Non-pigmented ciliary epithelial cell (primary cell): ENCODE measurements at regions not wholly inside any gene's neighbourhood (a gene's known extent, or its start where the extent isn't known, plus 50 kb on each side); places are given as distances from the start of the nearest gene placed in this dataset.

ENCODE experiments used
- DNase-seq: peaks from one replicate; pipeline ENCODE4 v3.0.0-alpha.2; 2010; ENCODE audit warnings: low read depth

DNA sequence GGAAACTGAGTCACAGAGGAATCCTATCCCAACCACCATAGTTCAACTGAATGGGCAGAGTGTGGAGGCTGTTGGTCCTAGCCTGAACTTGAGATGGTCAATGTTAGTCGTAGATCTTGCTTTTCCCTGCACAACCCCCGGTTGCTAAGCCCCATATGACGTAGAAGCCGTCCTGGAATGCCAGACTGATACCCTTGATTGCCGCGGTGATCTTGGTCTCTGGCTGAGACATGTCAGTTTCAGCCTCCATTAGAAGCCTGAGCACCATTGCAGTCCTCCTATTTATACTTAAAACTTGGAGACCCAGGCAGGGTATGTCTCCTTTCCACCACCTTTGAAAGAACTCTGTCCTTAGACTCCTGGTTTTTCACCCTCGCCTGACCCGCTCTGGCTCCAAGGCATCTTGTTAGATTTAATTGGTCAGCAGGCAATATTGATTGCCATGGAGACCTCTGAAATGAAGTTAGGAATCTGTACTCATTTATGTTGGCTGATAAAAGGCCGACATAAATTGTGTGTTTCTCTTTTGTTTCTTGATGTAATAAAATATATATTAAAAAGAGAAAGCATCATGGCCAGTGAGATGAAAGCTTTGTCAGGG is 53.4 kb downstream of the RPLP1 start:
- no peak for DNase-seq

DNA sequence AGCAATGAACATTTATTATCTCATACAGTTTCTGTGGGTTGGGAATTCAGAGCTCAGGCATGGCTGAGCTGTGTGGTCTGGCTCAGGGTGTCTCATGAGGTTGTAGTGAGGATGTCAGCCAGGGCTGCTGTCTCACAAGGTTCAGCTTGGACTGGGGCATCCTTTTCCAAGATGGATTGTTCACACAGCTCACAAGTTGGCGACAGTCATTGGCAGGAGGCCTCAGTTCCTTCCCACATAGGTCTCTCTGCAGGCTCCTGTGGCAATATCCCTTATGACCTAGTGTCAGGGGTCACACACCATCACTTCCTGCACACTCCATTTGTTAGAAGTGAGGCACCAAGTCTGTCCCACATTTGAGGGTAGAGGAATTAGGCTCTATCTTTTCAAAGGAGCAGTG is 56.0 kb downstream of the RPLP1 start:
- DNase-seq, result no peak

DNA sequence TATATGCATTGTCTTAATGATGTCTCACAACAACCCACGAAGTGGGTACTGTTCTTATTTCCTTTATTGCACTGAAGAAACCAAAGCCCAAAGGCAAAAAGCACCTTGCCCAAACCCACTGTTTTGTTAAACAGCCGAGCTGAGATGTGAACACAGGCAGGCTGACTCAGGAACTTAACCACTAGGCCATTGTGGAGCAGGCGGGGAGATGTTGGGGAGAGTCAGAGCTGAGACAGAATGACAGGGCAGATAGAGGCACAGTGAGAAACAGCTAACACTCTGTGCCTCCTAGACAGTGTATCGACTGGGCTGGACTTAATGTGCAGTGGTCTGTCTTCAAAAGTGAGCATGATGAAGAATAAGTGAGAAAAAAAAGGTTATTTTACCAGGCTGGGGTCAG is 56.5 kb downstream of the RPLP1 start:
- no peak for DNase-seq

DNA sequence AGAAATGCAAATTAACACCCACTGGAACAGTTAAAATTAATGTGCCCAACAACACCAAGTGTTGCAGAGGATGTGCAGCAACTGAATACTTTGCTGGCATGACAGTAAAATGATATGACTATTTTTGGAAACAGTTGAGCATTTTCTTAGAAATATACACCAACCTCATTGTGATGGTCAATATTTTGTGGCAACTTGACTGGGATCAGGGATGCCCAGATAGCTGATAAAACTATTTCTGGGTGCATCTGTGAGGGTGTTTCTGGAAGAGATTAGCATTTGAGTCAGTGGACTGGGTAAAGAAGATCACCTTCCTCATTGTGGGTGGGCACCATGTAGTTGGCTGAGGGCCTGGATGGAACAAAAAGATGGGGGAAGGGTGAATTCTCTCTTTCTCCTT is 57.9 kb downstream of the RPLP1 start:
- DNase-seq, result no peak

DNA sequence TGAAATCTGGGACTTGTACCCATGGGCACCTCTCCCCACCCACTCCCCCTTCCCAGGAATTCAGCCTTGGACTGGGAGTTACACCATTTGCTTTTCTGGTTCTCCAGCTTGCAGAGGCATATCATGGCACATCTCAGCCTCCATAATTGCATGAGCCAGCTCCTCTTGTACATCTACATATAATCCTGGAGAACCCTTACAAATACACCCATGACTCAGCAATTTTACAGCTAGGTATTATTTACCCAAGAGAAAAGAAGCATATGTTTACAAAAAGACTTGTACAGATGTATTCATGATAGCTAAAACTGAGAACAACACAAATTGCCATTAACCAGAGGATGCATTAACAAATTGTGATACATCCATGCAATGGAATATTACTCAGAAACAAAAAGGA is 58.4 kb downstream of the RPLP1 start:
- DNase-seq, result no peak

DNA sequence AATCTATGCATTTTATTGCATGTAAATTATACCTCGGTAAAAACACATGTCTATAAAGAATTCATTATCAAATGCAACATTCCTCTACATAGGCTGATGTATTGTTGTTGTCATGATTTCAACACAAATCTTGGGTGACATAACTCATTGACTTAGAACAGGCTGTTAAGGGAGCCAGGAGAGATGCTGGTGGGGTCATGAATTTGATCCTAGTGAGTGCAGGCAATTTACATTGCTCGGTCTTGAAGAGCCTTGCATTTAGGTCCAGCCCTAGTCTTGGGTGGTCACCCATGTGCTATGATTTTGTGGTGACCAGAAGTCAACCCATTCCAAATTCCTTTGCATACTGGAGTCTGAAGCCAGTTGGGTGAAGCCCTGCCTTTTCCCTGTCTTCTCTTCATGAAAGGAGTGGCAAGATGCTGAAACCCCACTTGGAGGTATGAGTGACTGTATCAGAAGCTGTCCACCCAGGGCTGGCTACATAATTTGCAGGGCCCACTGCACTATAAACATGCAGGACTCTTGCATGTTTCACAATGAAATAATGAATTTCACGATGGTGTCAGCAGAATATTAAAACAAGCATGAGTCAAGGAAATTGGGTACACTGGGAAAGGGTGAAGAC is 59.2 kb downstream of the RPLP1 start:
- no peak for DNase-seq

DNA sequence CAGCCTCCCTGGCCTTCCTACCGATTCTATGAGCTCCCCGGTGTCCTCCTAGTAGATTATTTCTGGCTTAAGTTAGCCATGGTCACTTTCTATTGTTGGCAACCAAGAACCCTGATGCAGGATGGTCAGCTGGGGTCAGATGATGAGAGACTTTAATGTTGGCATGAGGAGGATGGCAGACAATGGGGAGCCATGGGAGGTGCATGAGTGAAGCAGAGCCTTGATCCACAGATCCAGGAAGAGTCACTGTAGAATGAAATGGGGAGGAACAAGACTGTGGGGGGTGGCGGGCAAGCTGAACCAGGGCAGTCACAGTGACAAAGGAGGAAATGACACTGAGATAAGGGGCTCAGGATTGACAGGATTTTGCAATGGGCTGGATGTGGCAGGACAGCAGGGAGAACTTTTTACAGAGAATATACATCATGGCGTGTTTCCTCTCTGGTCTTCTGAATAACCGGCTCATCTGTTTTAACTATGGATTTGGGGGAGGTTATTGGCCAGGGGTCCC is 60.9 kb downstream of the RPLP1 start:
- DNase-seq, result no peak

DNA sequence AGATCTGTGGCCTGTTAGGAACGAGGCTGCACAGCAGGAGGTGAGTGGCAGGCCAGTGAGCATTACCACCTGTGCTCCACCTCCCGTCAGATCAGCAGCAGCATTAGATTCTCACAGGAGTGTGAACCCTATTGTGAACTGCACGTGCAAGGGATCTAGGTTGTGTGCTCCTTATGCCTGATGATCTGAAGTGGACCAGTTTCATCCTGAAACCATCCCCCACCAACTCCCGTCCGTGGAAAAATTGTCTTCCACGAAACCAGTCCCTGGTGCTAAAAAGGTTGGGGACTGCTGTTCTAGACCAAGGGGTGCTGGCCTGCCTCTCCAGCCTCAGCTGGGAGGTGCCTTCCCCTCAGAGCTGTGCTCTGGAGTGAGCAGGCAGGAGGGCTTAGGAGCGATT is 61.4 kb downstream of the RPLP1 start:
- DNase-seq, result no peak

DNA sequence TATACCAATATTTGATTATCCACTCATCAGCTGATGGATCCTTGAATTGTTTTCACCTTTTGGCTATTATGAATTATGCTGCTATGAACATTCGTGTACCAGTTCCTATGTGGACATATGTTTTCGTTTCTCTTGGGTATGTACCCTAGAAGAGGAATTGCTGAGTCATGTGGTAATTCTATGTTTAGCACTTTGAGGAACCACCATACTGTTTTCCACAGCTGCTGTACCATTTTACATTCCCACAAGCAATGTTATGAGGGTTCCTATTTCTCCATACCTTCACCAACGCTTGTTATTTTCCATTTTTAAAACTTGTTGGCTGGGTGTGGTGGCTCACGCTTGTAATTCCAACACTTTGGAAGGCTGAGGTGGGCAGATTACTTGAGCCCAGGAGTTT is 62.9 kb downstream of the RPLP1 start:
- no peak for DNase-seq

DNA sequence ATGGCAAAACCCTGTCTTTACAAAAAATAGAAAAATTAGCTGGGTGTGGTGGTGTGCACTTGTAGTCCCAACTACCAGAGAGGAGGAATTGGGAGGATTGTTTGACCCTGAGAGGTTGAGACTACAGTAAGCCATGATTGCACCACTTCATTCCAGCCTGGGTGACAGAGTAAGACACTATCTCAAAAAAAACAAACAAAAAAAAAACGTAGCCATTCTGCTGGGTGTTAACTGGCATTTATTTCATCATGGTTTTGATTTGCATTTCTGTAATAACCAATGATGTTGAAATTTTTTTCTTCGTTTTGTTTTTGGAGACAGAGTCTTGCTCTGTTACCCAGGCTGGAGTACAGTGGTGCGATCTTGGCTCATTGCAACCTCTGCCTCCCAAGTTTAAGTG is 63.3 kb downstream of the RPLP1 start:
- DNase-seq, result no peak

DNA sequence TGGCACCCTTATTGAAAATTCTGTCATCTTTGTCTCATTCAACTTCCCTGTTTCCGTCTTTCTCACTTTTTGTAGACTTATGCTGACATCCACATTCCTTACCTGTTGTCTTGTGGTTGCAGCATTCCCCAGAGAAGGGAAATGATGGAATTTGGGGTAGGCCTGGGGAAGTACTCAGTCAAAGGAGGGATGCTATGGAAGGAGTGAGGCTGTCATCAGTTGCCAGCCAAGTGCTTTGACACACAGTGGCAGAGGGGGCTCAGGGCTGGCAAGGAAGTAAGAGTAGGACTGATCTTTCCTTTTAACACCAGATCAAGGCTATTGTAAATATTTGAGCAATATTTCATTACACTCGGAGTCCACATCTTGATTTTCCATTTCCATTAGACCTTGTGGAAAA is 64.4 kb downstream of the RPLP1 start:
- no peak for DNase-seq

DNA sequence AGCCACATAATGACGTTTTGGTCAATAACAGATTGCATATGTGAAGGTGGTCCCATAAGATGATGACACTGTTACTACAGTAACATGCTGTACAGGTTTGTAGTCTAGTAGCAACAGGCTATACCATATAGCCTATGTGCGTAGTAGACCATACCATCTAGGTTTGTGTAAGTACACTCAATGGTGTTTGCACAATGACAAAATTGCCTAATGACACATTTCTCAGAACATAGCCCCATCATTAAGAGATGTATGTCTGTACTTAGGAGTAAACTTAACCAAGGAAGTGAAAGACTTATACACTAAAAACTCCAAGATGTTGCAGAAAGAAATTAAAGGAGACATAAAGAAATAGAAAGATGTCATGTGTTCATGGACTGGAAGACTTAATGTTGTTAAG is 66.2 kb downstream of the RPLP1 start:
- DNase-seq, result no peak

DNA sequence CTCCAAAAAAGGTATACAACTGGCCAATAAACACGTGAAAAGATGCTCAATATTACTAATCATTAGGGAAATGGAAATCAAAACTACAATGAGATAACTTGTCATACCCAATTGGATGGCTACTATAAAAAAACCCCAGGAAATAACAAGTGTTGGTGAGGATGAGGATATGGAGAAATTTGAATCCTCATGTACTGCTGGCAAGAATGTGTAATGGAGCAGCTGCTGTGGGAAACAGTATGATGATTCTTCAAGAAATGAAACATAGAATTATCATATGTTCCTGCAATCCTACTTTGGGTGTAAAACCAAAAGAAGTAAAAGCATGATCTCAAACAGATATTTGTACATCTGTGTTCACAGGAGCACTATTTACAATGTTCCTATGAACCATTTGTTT is 67.4 kb downstream of the RPLP1 start:
- DNase-seq, result no peak

DNA sequence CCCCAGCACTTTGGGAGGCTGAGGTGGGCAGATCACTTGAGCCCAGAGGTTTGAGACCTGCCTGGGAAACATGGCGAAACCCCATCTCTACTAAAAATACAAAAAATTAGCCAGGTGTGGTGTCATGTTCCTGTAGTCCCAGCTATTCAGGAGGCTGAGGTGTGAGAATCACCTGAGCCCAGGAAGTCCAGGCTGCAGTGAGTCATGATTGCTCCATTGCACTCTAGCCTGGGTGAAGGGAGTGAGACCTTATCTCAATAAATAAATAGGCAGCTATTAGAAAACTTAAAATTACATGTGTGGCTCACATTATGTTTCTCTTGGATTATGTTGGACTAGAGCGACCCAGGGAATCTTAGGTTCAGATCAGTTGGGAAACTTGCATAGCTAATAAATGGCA is 69.7 kb downstream of the RPLP1 start:
- DNase-seq, result no peak

DNA sequence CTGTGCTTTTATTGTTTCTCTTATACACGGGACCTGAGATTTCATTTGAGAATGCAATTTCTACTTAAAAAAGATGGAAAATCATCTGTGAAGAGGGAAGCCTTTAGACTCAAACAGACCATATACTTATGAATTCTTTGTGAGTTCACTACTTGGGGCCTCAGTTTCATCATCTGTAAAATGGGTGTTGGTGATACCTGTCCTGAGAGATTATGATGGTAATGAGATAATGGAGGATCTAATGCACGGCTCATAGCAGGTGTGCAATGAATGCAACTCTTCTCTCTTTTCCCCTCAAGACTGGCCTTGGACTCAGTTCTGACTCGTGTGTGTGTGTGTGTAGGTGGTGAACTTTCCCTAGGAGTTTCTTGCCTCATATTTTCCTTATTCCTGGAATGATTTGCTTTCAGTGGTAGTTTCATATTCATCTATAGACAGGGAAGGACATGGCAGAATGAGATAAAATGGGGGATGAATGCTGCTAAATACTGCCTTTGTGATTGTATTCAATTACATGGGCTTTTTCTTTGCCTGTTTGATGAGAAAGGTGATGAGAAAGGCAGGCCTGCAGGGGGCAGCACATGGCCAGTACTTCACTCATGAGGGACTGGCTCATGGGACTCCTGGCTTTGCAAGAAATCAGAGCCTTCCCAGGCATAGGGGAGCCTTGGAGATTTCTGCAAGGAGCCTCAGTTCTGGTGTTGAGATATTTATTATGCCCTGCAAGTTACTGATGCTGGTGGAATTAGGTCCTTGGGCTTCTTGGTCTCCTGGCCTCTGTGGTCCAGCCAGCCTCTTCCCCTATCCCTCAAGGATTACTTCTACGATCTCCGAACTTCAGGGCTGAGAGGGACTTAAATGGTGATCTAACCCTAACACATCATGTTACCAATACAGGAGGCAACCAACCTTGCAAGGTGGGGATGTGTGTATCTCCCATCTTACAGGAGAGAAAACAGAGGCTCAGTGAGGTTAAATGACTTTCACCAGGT is 70.7 kb downstream of the RPLP1 start:
- peak; percentile 28 for DNase-seq

DNA sequence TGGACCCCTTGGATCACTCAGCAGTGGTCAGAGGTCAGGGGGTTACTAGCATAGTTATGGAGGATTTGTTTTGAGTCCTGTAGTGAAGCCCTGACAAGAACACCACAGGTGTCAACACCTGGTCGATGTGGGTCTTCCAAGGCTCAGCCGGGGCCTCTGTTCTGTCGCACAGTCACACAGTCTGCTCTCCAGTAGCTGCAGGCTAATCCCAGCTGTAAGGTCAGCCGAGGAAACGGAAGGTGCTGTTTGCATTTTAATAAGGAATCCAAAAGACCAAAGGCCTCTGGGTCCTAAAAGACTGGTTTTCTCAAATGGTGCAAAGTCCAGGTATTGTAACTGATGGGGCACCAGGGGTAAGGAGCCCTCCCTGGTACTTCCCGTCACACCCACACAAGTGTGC is 71.7 kb downstream of the RPLP1 start:
- no peak for DNase-seq

DNA sequence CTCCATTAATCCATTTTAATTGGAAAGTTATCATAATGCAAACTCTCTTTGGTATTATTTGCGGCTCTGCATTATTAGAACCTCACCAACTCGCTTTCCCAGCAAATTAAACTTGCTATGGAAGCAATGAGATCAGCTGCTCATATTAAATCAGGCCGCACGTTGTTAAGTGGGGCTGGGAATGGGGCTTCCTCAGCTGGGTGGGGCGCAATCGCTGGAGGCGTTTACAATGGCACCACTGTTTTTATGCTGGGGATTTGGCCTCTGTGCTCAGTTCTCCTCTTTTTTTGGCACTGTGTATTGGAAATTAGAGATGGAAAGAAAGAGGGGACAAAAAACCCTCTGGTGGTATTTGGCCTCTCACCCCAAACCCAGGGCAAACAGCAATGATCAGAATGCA is 72.2 kb downstream of the RPLP1 start:
- DNase-seq, result no peak

DNA sequence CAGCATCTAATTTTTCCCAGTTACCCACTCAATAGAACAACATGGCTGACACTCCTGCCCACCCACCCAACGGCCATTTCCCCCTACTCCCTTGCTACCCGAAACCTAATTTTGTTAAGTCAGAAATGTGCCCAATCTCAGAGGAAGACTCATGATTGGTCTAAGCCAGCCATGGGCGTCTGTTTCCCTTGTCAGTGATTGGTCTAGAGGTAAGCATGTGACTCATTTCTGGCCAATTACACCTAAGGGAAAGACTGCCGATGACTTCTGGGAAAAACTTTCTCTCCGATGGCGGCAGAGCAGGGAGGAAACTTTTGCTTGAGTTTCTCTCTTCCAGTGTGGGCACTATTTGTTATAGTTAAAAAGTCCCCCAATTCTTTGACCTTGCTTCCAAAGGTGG is 72.9 kb downstream of the RPLP1 start:
- no peak for DNase-seq

DNA sequence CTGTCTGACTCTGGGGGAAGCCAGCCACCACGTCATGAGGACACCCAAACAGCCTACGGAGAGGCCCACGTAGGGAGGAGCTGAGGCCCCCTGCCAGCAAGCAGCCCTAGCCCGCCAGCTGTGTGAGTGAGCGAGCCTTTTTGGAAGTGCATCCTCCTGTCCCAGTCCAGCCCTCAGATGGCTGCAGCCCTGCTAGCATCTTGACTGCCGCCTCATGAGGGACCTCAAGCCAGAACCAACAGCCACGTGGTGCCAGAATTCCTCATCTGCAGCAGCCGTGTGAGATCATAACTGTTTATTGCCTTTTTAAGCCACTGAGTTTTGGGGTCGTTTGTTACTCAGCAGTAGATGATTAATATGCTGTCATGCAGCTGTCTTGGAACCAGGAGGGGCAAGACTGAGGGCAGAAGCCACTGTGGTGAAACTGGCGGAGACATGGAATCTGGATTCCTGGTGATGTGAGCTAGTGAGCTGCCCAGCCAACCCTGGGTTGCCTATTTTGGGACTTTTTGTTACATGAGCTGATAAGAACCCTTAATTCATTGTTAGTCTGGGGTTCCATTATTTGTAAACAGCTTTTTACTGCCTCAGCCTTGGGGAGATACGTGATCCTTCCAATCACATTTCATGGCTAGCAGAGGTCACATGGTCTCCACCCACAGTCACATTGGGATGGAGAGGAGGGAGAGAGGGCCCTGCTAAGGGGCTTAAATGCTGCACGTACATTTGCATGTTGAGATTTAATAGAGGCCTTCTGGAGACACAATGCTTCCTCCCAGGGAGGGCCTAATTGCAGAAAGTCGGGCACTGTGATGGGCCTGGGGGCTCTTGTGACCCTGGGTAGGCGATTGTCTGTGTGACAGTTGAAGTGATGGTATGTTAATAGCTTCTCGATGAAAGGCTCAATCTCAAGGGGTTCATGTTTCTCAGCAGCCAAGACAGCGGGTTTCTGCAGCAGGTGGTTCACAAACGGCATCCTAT is 73.8 kb downstream of the RPLP1 start:
- no peak for DNase-seq

DNA sequence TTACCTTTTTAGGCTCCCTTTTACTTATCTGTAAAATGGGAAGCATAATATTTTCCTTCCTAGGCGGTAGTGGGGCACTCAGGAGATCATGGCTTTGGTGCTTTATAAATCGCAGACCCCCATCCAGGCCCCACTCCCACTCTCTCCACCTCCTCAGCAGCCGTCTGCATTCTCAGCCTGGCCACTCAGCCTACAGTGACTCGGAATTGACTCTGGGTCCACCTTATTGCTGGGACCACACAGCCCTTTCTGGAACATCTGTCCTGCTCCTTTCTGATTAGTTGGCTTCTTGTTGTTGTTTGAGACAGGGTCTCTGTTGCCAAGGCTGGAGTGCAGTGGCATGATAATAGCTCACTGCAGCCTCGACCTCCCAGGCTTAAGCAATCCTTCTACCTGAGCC is 76.5 kb downstream of the RPLP1 start:
- DNase-seq, result no peak

DNA sequence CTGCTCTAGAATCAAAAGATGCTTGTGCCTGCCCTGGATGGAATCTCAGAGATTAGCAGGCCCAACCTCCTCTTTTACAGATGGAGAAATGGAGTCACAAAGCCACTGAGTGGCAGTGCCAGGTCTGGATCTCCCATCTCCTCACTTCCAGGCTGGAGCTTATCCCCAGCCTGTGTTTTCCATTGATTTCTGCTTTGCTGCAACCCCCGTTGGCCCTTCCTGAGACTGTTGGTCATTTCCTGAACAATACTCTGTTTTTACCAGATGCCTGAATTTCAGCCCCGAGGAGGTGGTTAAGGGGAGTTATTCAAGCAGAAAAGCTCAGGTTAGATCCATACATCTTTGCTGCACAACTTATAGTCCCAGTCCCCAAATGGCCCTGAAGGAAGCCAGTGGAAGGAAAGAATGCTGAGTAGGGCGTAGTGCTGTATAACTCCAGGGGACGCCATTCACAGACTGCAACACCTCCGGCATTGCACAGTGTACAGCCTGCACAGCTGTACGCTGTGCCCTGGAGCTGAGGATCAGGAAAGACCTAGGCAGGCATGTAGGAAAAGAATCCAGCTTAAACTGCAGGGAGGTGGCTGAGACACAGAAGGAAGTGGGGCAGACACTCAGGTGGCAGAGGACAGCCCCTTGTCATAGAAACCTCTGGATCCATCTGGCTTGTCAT is 77.5 kb downstream of the RPLP1 start:
- DNase-seq, result no peak
